Memory B cell (primary cell): ENCODE measurements at regions not wholly inside any gene's neighbourhood (a gene's known extent, or its start where the extent isn't known, plus 50 kb on each side); places are given as distances from the start of the nearest gene placed in this dataset.
A peak's percentile ranks its signal among the peaks of the same experiment; 100 is the strongest.
"Not testable (repeated sequence)": the region's sequence is repeated elsewhere in the genome, so short reads cannot be mapped to it uniquely, and the experiment has no call there.

ENCODE experiments used
- ATAC-seq: fragments of 150-1000 bp; cut with Tn5 transposase; 2 replicates; pipeline ENCODE4 v1.10.0; 2021; ENCODE audit warnings: low read depth, mild to moderate bottlenecking, moderate library complexity
- DNase-seq, 2 donors: peaks; one replicate each; pipeline ENCODE4 v3.0.0; 2022; ENCODE audit warnings: low spot score in 2 of 2
- H3K27ac Mint-ChIP-seq: one replicate; pipeline ENCODE4 v1.8.0; 2022; ENCODE audit warnings: mild to moderate bottlenecking, moderate library complexity, mixed read lengths
- H3K27me3 Mint-ChIP-seq: one replicate; pipeline ENCODE4 v1.8.0; 2022; ENCODE audit warnings: mixed read lengths
- H3K36me3 Mint-ChIP-seq: one replicate; pipeline ENCODE4 v1.8.0; 2022; ENCODE audit warnings: mild to moderate bottlenecking, mixed read lengths
- H3K4me1 Mint-ChIP-seq: one replicate; pipeline ENCODE4 v1.8.0; 2022; ENCODE audit warnings: mixed read lengths
- H3K4me3 Mint-ChIP-seq: one replicate; pipeline ENCODE4 v1.8.0; 2022; ENCODE audit warnings: mild to moderate bottlenecking, moderate library complexity, mixed read lengths
- H3K9me3 Mint-ChIP-seq: one replicate; pipeline ENCODE4 v1.8.0; 2022; ENCODE audit warnings: mixed read lengths

GRCh38 chr5:21485458-21486000, 1367.6 kb downstream of the CDH12 start:
- not testable (repeated sequence) for DNase-seq, H3K9me3 Mint-ChIP-seq, ATAC-seq, H3K4me1 Mint-ChIP-seq, H3K27ac Mint-ChIP-seq, H3K27me3 Mint-ChIP-seq, H3K4me3 Mint-ChIP-seq
- H3K36me3 Mint-ChIP-seq: peaks cover 13% of the 10 kb centered on the region

- H3K36me3 Mint-ChIP-seq: peaks cover 17% of the 10 kb centered on the region
- H3K27me3 Mint-ChIP-seq, H3K4me1 Mint-ChIP-seq, H3K9me3 Mint-ChIP-seq, ATAC-seq, H3K4me3 Mint-ChIP-seq, H3K27ac Mint-ChIP-seq, DNase-seq: not testable (repeated sequence)
Observed at GRCh38 chr5:21484498-21484889, 1368.7 kb downstream of the CDH12 start.

- H3K4me1 Mint-ChIP-seq, DNase-seq, ATAC-seq, H3K4me3 Mint-ChIP-seq, H3K9me3 Mint-ChIP-seq, H3K27ac Mint-ChIP-seq, H3K27me3 Mint-ChIP-seq: not testable (repeated sequence)
- H3K36me3 Mint-ChIP-seq: peaks cover 17% of the 10 kb centered on the region
Observed at GRCh38 chr5:21483790-21484497, 1369.2 kb downstream of the CDH12 start.

GRCh38 chr5:21482983-21483650, 1370.0 kb downstream of the CDH12 start:
- H3K9me3 Mint-ChIP-seq, H3K27me3 Mint-ChIP-seq, H3K4me1 Mint-ChIP-seq, H3K27ac Mint-ChIP-seq, H3K4me3 Mint-ChIP-seq, ATAC-seq, DNase-seq: not testable (repeated sequence)
- H3K36me3 Mint-ChIP-seq: peaks cover 20% of the 10 kb centered on the region

- peaks cover 20% of the 10 kb centered on the region for H3K36me3 Mint-ChIP-seq
- ATAC-seq, H3K9me3 Mint-ChIP-seq, H3K4me1 Mint-ChIP-seq, H3K4me3 Mint-ChIP-seq, H3K27me3 Mint-ChIP-seq, H3K27ac Mint-ChIP-seq, DNase-seq: not testable (repeated sequence)
Observed at GRCh38 chr5:21482522-21482921, 1370.6 kb downstream of the CDH12 start.

GRCh38 chr5:21481320-21482270, 1371.5 kb downstream of the CDH12 start:
- DNase-seq, ATAC-seq, H3K4me1 Mint-ChIP-seq, H3K9me3 Mint-ChIP-seq, H3K27ac Mint-ChIP-seq, H3K27me3 Mint-ChIP-seq, H3K4me3 Mint-ChIP-seq: not testable (repeated sequence)
- peaks cover 19% of the 10 kb centered on the region for H3K36me3 Mint-ChIP-seq

- not testable (repeated sequence) for H3K4me3 Mint-ChIP-seq, H3K27me3 Mint-ChIP-seq, H3K9me3 Mint-ChIP-seq, H3K4me1 Mint-ChIP-seq, DNase-seq, ATAC-seq, H3K27ac Mint-ChIP-seq
- peaks cover 15% of the 10 kb centered on the region for H3K36me3 Mint-ChIP-seq
Observed at GRCh38 chr5:21480054-21480453, 1373.1 kb downstream of the CDH12 start.

GRCh38 chr5:21473981-21474380, 1379.2 kb downstream of the CDH12 start:
- H3K27me3 Mint-ChIP-seq, ATAC-seq, H3K4me3 Mint-ChIP-seq, H3K9me3 Mint-ChIP-seq, H3K27ac Mint-ChIP-seq, H3K4me1 Mint-ChIP-seq, DNase-seq: not testable (repeated sequence)
- H3K36me3 Mint-ChIP-seq: peaks cover 18% of the 10 kb centered on the region

GRCh38 chr5:21473436-21473835, 1379.7 kb downstream of the CDH12 start:
- H3K4me1 Mint-ChIP-seq, ATAC-seq, H3K9me3 Mint-ChIP-seq, H3K27ac Mint-ChIP-seq, H3K4me3 Mint-ChIP-seq, H3K27me3 Mint-ChIP-seq, DNase-seq: not testable (repeated sequence)
- H3K36me3 Mint-ChIP-seq: peaks cover 15% of the 10 kb centered on the region

- H3K4me1 Mint-ChIP-seq, H3K27me3 Mint-ChIP-seq, H3K27ac Mint-ChIP-seq, H3K4me3 Mint-ChIP-seq, H3K9me3 Mint-ChIP-seq, DNase-seq: not testable (repeated sequence)
- ATAC-seq: peak; percentile 31
- H3K36me3 Mint-ChIP-seq: peaks cover 18% of the 10 kb centered on the region
Observed at GRCh38 chr5:21471691-21472090, 1381.5 kb downstream of the CDH12 start.

GRCh38 chr5:21469523-21470101, 1383.5 kb downstream of the CDH12 start:
- H3K27ac Mint-ChIP-seq, H3K4me1 Mint-ChIP-seq, DNase-seq, ATAC-seq, H3K27me3 Mint-ChIP-seq, H3K4me3 Mint-ChIP-seq, H3K9me3 Mint-ChIP-seq: not testable (repeated sequence)
- H3K36me3 Mint-ChIP-seq: peaks cover 18% of the 10 kb centered on the region

- not testable (repeated sequence) for H3K27me3 Mint-ChIP-seq, DNase-seq, ATAC-seq, H3K4me1 Mint-ChIP-seq, H3K9me3 Mint-ChIP-seq, H3K27ac Mint-ChIP-seq, H3K4me3 Mint-ChIP-seq
- H3K36me3 Mint-ChIP-seq: peaks cover 12% of the 10 kb centered on the region
Observed at GRCh38 chr5:21467544-21467943, 1385.6 kb downstream of the CDH12 start.

GRCh38 chr5:21459744-21460073, 1393.4 kb downstream of the CDH12 start:
- H3K4me1 Mint-ChIP-seq, DNase-seq, H3K9me3 Mint-ChIP-seq, H3K36me3 Mint-ChIP-seq, H3K27me3 Mint-ChIP-seq, ATAC-seq: not testable (repeated sequence)
- Mint-ChIP-seq H3K27ac (peak overlapping the region; percentile 76), H3K4me3 (peak overlapping the region; percentile 88)
